ENCODE measurements at regions not wholly inside any gene's neighbourhood (a gene's known extent, or its start where the extent isn't known, plus 50 kb on each side); places are given as distances from the start of the nearest gene placed in this dataset.

GRCh38 chr11:91694331-91694730, 530.3 kb upstream of the FAT3 start:
- Mint-ChIP-seq H3K27me3 (ENCODE audit: low read depth) (no peaks in the 10 kb centered on the region), H3K27ac (no peak overlapping the region), H3K36me3 (ENCODE audit: low read depth) (no peaks in the 10 kb centered on the region), H3K4me3 (no peak overlapping the region), H3K4me1 (no peaks in the 10 kb centered on the region), H3K9me3 (no peaks in the 10 kb centered on the region)
- TF ChIP-seq, protein P1, sequence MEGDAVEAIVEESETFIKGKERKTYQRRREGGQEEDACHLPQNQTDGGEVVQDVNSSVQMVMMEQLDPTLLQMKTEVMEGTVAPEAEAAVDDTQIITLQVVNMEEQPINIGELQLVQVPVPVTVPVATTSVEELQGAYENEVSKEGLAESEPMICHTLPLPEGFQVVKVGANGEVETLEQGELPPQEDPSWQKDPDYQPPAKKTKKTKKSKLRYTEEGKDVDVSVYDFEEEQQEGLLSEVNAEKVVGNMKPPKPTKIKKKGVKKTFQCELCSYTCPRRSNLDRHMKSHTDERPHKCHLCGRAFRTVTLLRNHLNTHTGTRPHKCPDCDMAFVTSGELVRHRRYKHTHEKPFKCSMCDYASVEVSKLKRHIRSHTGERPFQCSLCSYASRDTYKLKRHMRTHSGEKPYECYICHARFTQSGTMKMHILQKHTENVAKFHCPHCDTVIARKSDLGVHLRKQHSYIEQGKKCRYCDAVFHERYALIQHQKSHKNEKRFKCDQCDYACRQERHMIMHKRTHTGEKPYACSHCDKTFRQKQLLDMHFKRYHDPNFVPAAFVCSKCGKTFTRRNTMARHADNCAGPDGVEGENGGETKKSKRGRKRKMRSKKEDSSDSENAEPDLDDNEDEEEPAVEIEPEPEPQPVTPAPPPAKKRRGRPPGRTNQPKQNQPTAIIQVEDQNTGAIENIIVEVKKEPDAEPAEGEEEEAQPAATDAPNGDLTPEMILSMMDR (IDR thresholded peaks at IDR 0.05; ENCODE audit: unreplicated experiment in 3 of 3): no peak

GRCh38 chr11:91691872-91692271, 532.7 kb upstream of the FAT3 start:
- H3K27ac Mint-ChIP-seq: no peak overlapping the region
- H3K9me3 Mint-ChIP-seq: no peaks in the 10 kb centered on the region
- H3K4me1 Mint-ChIP-seq: peaks cover 4% of the 10 kb centered on the region
- no peak overlapping the region for H3K4me3 Mint-ChIP-seq
- TF ChIP-seq, protein P1 (IDR thresholded peaks at IDR 0.05; ENCODE audit: unreplicated experiment in 3 of 3): no peak
- no peaks in the 10 kb centered on the region for H3K36me3 Mint-ChIP-seq (ENCODE audit: low read depth)
- no peaks in the 10 kb centered on the region for H3K27me3 Mint-ChIP-seq (ENCODE audit: low read depth)

GRCh38 chr11:91688672-91689071, 535.9 kb upstream of the FAT3 start:
- Mint-ChIP-seq H3K36me3 (ENCODE audit: low read depth) (no peaks in the 10 kb centered on the region), H3K4me3 (no peak overlapping the region), H3K27ac (no peak overlapping the region), H3K9me3 (no peaks in the 10 kb centered on the region), H3K27me3 (ENCODE audit: low read depth) (no peaks in the 10 kb centered on the region), H3K4me1 (peaks cover 6% of the 10 kb centered on the region)
- TF ChIP-seq, protein P1 (IDR thresholded peaks at IDR 0.05; ENCODE audit: unreplicated experiment in 3 of 3): no peak

- Mint-ChIP-seq H3K4me3 (no peak overlapping the region), H3K36me3 (ENCODE audit: low read depth) (no peaks in the 10 kb centered on the region), H3K27ac (no peak overlapping the region), H3K27me3 (ENCODE audit: low read depth) (no peaks in the 10 kb centered on the region), H3K9me3 (no peaks in the 10 kb centered on the region), H3K4me1 (peaks cover 6% of the 10 kb centered on the region)
- TF ChIP-seq, protein P1 (IDR thresholded peaks at IDR 0.05; ENCODE audit: unreplicated experiment in 3 of 3): no peak
Observed at GRCh38 chr11:91686700-91687099, 537.9 kb upstream of the FAT3 start.

GRCh38 chr11:91686281-91686680, 538.3 kb upstream of the FAT3 start:
- Mint-ChIP-seq H3K4me1 (peaks cover 6% of the 10 kb centered on the region), H3K4me3 (no peak overlapping the region), H3K36me3 (ENCODE audit: low read depth) (no peaks in the 10 kb centered on the region), H3K27me3 (ENCODE audit: low read depth) (no peaks in the 10 kb centered on the region), H3K27ac (peak overlapping the region in 1 of 3 experiments; percentile 12), H3K9me3 (peaks cover 3% of the 10 kb centered on the region)
- TF ChIP-seq, protein P1 (IDR thresholded peaks at IDR 0.05; ENCODE audit: unreplicated experiment in 3 of 3): no peak

DNA sequence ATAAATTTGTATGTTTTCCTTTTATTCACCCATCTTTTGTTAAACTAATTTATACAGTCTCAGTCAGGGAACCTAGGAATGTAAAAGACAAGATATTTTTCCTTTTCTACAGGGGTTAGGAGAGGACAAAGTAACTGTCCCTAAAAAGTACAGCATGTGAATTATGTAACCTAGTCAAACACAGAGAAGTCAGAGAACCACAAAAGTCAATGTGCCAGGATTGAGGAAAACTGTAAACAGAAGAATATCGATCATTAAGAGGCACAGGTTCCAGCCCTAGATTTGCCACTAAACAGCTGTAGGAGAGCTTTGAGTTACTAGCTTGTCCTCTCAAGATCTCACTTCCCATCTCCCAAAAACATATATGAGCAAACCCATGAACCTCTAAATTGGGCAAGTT, 550.9 kb upstream of the FAT3 start:
- no peak overlapping the region for H3K4me3 Mint-ChIP-seq
- no peaks in the 10 kb centered on the region for H3K9me3 Mint-ChIP-seq
- no peak overlapping the region for H3K27ac Mint-ChIP-seq
- no peaks in the 10 kb centered on the region for H3K27me3 Mint-ChIP-seq (ENCODE audit: low read depth)
- TF ChIP-seq, protein P1 (IDR thresholded peaks at IDR 0.05; ENCODE audit: unreplicated experiment in 3 of 3): no peak
- no peaks in the 10 kb centered on the region for H3K36me3 Mint-ChIP-seq (ENCODE audit: low read depth)
- no peaks in the 10 kb centered on the region for H3K4me1 Mint-ChIP-seq

Measured in nephron (organoid).